GM18511 (cell line): ENCODE measurements at regions not wholly inside any gene's neighbourhood (a gene's known extent, or its start where the extent isn't known, plus 50 kb on each side); places are given as distances from the start of the nearest gene placed in this dataset.

Source experiments
- ATAC-seq: cut with Tn5 transposase; IDR thresholded peaks from one replicate; pipeline ENCODE4 v1.9.1; 2021; ENCODE audit warnings: mild to moderate bottlenecking, moderate library complexity; ENCODE audit not compliant: unreplicated experiment

- ATAC-seq, result no peak
These were observed 58.0 kb upstream of the DOCK10 start for GRCh38 chr2:225100269-225100668.

GRCh38 chr2:225097035-225097434 is 54.8 kb upstream of the DOCK10 start:
- ATAC-seq, result no peak
